Right hindlimb (tissue), 1 donor: ENCODE measurements at regions not wholly inside any gene's neighbourhood (a gene's known extent, or its start where the extent isn't known, plus 50 kb on each side); places are given as distances from the start of the nearest gene placed in this dataset.
"Not testable (repeated sequence)": the region's sequence is repeated elsewhere in the genome, so short reads cannot be mapped to it uniquely, and the experiment has no call there.

ENCODE experiments used
- DNase-seq: peaks from one replicate; pipeline ENCODE4 v3.0.0-alpha.2; 2018

GRCh38 chr11:97909614-97910399 is 1110.9 kb upstream of the CNTN5 start:
- no peak for DNase-seq

- no peak for DNase-seq
These were observed 1108.1 kb upstream of the CNTN5 start for GRCh38 chr11:97912629-97913028.

- not testable (repeated sequence) for DNase-seq
These were observed 1097.8 kb upstream of the CNTN5 start for GRCh38 chr11:97922933-97923332.

GRCh38 chr11:97934572-97935208 is 1086.1 kb upstream of the CNTN5 start:
- DNase-seq: no peak

GRCh38 chr11:97937501-97937900 is 1083.2 kb upstream of the CNTN5 start:
- no peak for DNase-seq

GRCh38 chr11:97938789-97939188 is 1082.0 kb upstream of the CNTN5 start:
- no peak for DNase-seq

- DNase-seq: no peak
These were observed 1077.3 kb upstream of the CNTN5 start for GRCh38 chr11:97943493-97943892.

- no peak for DNase-seq
These were observed 1072.0 kb upstream of the CNTN5 start for GRCh38 chr11:97948793-97949192.

- no peak for DNase-seq
These were observed 1065.2 kb upstream of the CNTN5 start for GRCh38 chr11:97955595-97955994.

GRCh38 chr11:97956904-97957303 is 1063.8 kb upstream of the CNTN5 start:
- DNase-seq: no peak

- DNase-seq: no peak
These were observed 1059.3 kb upstream of the CNTN5 start for GRCh38 chr11:97961431-97961830.

GRCh38 chr11:97962758-97963157 is 1058.0 kb upstream of the CNTN5 start:
- no peak for DNase-seq

- DNase-seq: no peak
These were observed 1057.0 kb upstream of the CNTN5 start for GRCh38 chr11:97963528-97964331.

- DNase-seq: no peak
These were observed 1056.3 kb upstream of the CNTN5 start for GRCh38 chr11:97964332-97965004.

- DNase-seq: no peak
These were observed 1054.7 kb upstream of the CNTN5 start for GRCh38 chr11:97965849-97966646.

GRCh38 chr11:97966901-97967300 is 1053.8 kb upstream of the CNTN5 start:
- DNase-seq: no peak

GRCh38 chr11:97968071-97968470 is 1052.7 kb upstream of the CNTN5 start:
- DNase-seq: no peak

GRCh38 chr11:97972731-97973130 is 1048.0 kb upstream of the CNTN5 start:
- no peak for DNase-seq

GRCh38 chr11:97973352-97973857 is 1047.3 kb upstream of the CNTN5 start:
- no peak for DNase-seq

- DNase-seq: no peak
These were observed 1045.8 kb upstream of the CNTN5 start for GRCh38 chr11:97974798-97975498.

GRCh38 chr11:97977726-97978125 is 1043.0 kb upstream of the CNTN5 start:
- no peak for DNase-seq
